ENCODE measurements at regions not wholly inside any gene's neighbourhood (a gene's known extent, or its start where the extent isn't known, plus 50 kb on each side); places are given as distances from the start of the nearest gene placed in this dataset.

DNA sequence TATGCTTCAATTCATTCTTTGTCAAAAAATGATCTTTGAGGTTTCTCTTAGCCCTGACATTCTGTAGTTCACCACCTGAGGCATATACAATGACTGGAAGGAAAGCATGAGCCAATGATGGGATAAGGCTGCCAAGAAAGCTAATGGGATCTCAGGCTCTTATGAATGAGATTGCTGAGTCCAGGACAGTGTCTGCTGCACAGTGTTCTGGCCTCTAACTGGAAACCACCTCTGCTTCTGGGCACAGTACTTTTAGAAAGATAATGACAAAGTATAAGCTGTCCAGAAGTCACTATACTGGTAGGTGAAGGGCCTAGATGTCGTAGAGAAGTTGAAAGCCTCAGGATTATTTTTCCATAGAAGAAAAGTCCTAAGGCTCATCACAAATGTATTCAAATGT lies 69.1 kb upstream of the PAPPA start:
- TF ChIP-seq ZFX (IDR thresholded peaks at IDR 0.05; ENCODE audit: borderline replicate concordance): no peak
- TF ChIP-seq, protein P1, sequence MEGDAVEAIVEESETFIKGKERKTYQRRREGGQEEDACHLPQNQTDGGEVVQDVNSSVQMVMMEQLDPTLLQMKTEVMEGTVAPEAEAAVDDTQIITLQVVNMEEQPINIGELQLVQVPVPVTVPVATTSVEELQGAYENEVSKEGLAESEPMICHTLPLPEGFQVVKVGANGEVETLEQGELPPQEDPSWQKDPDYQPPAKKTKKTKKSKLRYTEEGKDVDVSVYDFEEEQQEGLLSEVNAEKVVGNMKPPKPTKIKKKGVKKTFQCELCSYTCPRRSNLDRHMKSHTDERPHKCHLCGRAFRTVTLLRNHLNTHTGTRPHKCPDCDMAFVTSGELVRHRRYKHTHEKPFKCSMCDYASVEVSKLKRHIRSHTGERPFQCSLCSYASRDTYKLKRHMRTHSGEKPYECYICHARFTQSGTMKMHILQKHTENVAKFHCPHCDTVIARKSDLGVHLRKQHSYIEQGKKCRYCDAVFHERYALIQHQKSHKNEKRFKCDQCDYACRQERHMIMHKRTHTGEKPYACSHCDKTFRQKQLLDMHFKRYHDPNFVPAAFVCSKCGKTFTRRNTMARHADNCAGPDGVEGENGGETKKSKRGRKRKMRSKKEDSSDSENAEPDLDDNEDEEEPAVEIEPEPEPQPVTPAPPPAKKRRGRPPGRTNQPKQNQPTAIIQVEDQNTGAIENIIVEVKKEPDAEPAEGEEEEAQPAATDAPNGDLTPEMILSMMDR (IDR thresholded peaks at IDR 0.05): no peak

Data from 22Rv1 (cell line).